ENCODE measurements at regions not wholly inside any gene's neighbourhood (a gene's known extent, or its start where the extent isn't known, plus 50 kb on each side); places are given as distances from the start of the nearest gene placed in this dataset.

- POLR2A ChIA-PET, result no interaction called here
- Histone ChIP-seq H3K9me3 (ENCODE audit: control insufficient read depth, insufficient read depth, low read depth, low read length) (no peaks in the 10 kb centered on the region), H3K27ac (ENCODE audit: extremely low read depth, low read depth, low read length) (no peak overlapping the region), H3K36me3 (ENCODE audit: control insufficient read depth in 2 of 2, insufficient read depth in 1 of 2, low read length in 2 of 2) (no peaks in the 10 kb centered on the region), H3K4me1 (ENCODE audit: control insufficient read depth, insufficient read depth, low read length) (no peaks in the 10 kb centered on the region), H3K4me3 (ENCODE audit: low read depth, low read length) (no peak overlapping the region)
- TF ChIP-seq ZNF175 (tag by site-specific recombination; IDR thresholded peaks at IDR 0.05) (no peak), ZNF624 (tag by site-specific recombination; IDR thresholded peaks at IDR 0.05) (no peak), ZNF155 (tag by site-specific recombination; IDR thresholded peaks at IDR 0.05) (no peak), ZFHX2 (tag by site-specific recombination; conservative IDR thresholded peaks at IDR 0.05) (no peak), ZNF114 (tag by site-specific recombination; IDR thresholded peaks at IDR 0.05) (no peak), FEZF1 (tag by site-specific recombination; IDR thresholded peaks at IDR 0.05) (no peak), ZNF214 (tag by site-specific recombination; IDR thresholded peaks at IDR 0.05; ENCODE audit: borderline replicate concordance) (no peak), OVOL3 (tag by site-specific recombination; IDR thresholded peaks at IDR 0.05) (no peak)
- CTCF ChIA-PET, result no interaction called here
Measured at GRCh38 chr2:8026381-8026780, 655.5 kb upstream of the ID2 start.

GRCh38 chr2:8027387-8027786, 654.5 kb upstream of the ID2 start:
- Histone ChIP-seq H3K27ac (ENCODE audit: extremely low read depth, low read depth, low read length) (no peak overlapping the region), H3K4me1 (ENCODE audit: control insufficient read depth, insufficient read depth, low read length) (no peaks in the 10 kb centered on the region), H3K9me3 (ENCODE audit: control insufficient read depth, insufficient read depth, low read depth, low read length) (no peaks in the 10 kb centered on the region), H3K36me3 (ENCODE audit: control insufficient read depth in 2 of 2, insufficient read depth in 1 of 2, low read length in 2 of 2) (no peaks in the 10 kb centered on the region), H3K4me3 (ENCODE audit: low read depth, low read length) (no peak overlapping the region)
- CTCF ChIA-PET, result no interaction called here
- TF ChIP-seq ZNF639 (tag by site-specific recombination; IDR thresholded peaks at IDR 0.05) (no peak), ZSCAN18 (tag by site-specific recombination; IDR thresholded peaks at IDR 0.05) (no peak), ZSCAN30 (tag by site-specific recombination; IDR thresholded peaks at IDR 0.05) (no peak), ZNF24 (tag by site-specific recombination; IDR thresholded peaks at IDR 0.05) (no peak), ZNF660 (tag by site-specific recombination; IDR thresholded peaks at IDR 0.05) (no peak)
- POLR2A ChIA-PET, result no interaction called here

- POLR2A ChIA-PET, result no interaction called here
- CTCF ChIA-PET, result no interaction called here
- no peaks in the 10 kb centered on the region for H3K36me3 ChIP-seq (ENCODE audit: control insufficient read depth in 2 of 2, insufficient read depth in 1 of 2, low read length in 2 of 2)
- TF ChIP-seq ZNF561 (tag by site-specific recombination; IDR thresholded peaks at IDR 0.05; ENCODE audit: borderline replicate concordance) (no peak), SCRT1 (tag by site-specific recombination; IDR thresholded peaks at IDR 0.05; ENCODE audit: borderline replicate concordance) (no peak), PRDM10 (tag by site-specific recombination; IDR thresholded peaks at IDR 0.05) (no peak), ZNF423 (tag by site-specific recombination; IDR thresholded peaks at IDR 0.05) (no peak), ZNF138 (tag by site-specific recombination; IDR thresholded peaks at IDR 0.05; ENCODE audit: borderline replicate concordance) (no peak), ZNF692 (tag by site-specific recombination; IDR thresholded peaks at IDR 0.05) (no peak), ZNF843 (tag by site-specific recombination; IDR thresholded peaks at IDR 0.05) (no peak), SCRT2 (tag by site-specific recombination; IDR thresholded peaks at IDR 0.05) (no peak), ZBTB1 (tag by site-specific recombination; IDR thresholded peaks at IDR 0.05) (no peak), PRDM4 (tag by site-specific recombination; IDR thresholded peaks at IDR 0.05) (no peak), ZNF747 (tag by site-specific recombination; IDR thresholded peaks at IDR 0.05) (no peak)
Measured at GRCh38 chr2:8028036-8028435, 653.8 kb upstream of the ID2 start.

More at GRCh38 chr2:8028036-8028435, 653.8 kb upstream of the ID2 start:
- no peak overlapping the region for H3K27ac ChIP-seq (ENCODE audit: extremely low read depth, low read depth, low read length)
- no peak overlapping the region for H3K4me3 ChIP-seq (ENCODE audit: low read depth, low read length)
- no peaks in the 10 kb centered on the region for H3K9me3 ChIP-seq (ENCODE audit: control insufficient read depth, insufficient read depth, low read depth, low read length)
- H3K4me1 ChIP-seq (ENCODE audit: control insufficient read depth, insufficient read depth, low read length), result no peaks in the 10 kb centered on the region
